ENCODE measurements at regions not wholly inside any gene's neighbourhood (a gene's known extent, or its start where the extent isn't known, plus 50 kb on each side); places are given as distances from the start of the nearest gene placed in this dataset.

DNA sequence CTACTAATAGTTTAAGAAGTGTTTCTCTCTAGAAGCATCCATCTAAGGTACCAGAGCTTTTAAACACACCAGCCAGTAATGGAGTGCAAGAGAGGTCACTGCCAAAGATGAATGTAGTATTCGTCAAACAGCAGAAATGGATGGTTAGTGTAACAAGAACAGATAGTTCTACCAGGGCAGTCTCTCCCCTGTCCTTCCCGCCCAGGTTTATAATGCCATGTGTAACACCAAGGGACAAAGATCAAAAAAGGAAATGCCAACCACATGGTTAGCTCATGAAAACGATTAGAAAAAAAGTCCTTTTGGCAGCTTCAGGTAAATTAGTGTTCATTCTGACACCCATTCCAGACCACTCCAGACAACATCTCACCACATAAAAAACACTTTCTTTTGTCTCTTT, 100.9 kb downstream of the RPS29 start:
- H3K4me3 Mint-ChIP-seq: no peak overlapping the region
- H3K4me1 Mint-ChIP-seq (ENCODE audit: low read depth): no peaks in the 10 kb centered on the region
- H3K9me3 Mint-ChIP-seq: peaks cover 8% of the 10 kb centered on the region
- no peaks in the 10 kb centered on the region for H3K36me3 Mint-ChIP-seq (ENCODE audit: insufficient read depth)
- ATAC-seq (no peak), DNase-seq (no peak)
- H3K27me3 Mint-ChIP-seq (ENCODE audit: low read depth): peaks cover 13% of the 10 kb centered on the region

GRCh38 chr14:49484180-49484579, 102.0 kb downstream of the RPS29 start:
- DNase-seq (no peak), ATAC-seq (no peak)
- Mint-ChIP-seq H3K27me3 (ENCODE audit: low read depth) (peaks cover 13% of the 10 kb centered on the region), H3K4me1 (ENCODE audit: low read depth) (no peaks in the 10 kb centered on the region), H3K36me3 (ENCODE audit: insufficient read depth) (no peaks in the 10 kb centered on the region), H3K4me3 (no peak overlapping the region), H3K9me3 (peaks cover 8% of the 10 kb centered on the region)

DNA sequence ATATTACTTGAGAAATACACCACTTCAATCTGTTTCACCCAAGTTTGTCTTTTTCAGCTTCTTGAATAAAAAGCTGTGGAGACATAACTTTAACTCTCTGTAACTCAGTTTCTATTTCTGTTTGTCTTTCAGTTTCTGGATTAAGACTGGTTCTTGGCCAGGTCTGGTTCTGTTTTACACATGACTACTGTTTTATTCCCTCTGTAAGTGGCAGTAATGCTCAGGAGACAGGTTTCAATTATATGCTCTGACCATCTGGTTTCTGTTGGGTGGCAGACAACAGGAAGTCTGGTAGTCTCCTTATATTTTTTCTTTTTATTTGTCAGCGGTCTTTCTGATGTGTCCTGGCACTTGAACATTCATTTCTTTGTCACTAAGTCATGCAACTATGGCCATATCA, 102.9 kb downstream of the RPS29 start:
- Mint-ChIP-seq H3K9me3 (peaks cover 6% of the 10 kb centered on the region), H3K36me3 (ENCODE audit: insufficient read depth) (no peaks in the 10 kb centered on the region), H3K4me3 (no peak overlapping the region), H3K27me3 (ENCODE audit: low read depth) (peaks cover 13% of the 10 kb centered on the region), H3K4me1 (ENCODE audit: low read depth) (no peaks in the 10 kb centered on the region)
- ATAC-seq (no peak), DNase-seq (no peak)

DNA sequence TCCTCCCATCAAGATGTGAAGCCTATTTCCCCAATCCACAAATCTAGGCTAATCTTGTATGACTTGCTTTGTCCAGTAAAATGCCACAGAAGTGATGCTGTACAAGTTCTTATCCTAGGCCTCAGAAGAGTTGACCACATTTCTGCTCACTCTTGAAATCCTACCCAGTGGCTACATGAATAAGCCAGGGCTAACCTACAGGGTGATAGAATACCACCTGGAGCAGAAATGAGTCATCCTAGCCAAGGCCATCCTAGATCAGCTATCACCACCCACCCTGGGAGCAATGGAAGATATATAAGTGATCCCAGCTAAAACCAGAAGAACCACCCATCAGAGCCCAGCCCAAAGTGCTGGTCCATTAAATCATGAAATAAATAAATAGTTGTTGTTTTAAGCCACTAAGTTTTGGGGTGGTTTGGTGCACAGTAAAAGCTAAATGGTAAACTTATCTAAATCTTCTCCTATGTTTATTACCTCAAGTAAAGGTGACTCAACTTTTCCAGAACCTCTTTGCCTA, 105.1 kb downstream of the RPS29 start:
- peaks cover 6% of the 10 kb centered on the region for H3K9me3 Mint-ChIP-seq
- ATAC-seq: no peak
- no peaks in the 10 kb centered on the region for H3K36me3 Mint-ChIP-seq (ENCODE audit: insufficient read depth)
- H3K4me3 Mint-ChIP-seq: no peak overlapping the region
- DNase-seq: no peak
- peaks cover 13% of the 10 kb centered on the region for H3K27me3 Mint-ChIP-seq (ENCODE audit: low read depth)
- no peaks in the 10 kb centered on the region for H3K4me1 Mint-ChIP-seq (ENCODE audit: low read depth)

GRCh38 chr14:49480053-49480760, 106.0 kb downstream of the RPS29 start:
- no peak for DNase-seq
- no peak for ATAC-seq

GRCh38 chr14:49479432-49479831, 106.7 kb downstream of the RPS29 start:
- peaks cover 7% of the 10 kb centered on the region for H3K27me3 Mint-ChIP-seq (ENCODE audit: low read depth)

More at GRCh38 chr14:49480053-49480760, 106.0 kb downstream of the RPS29 start:
- Mint-ChIP-seq H3K36me3 (ENCODE audit: insufficient read depth) (no peaks in the 10 kb centered on the region), H3K27me3 (ENCODE audit: low read depth) (peaks cover 9% of the 10 kb centered on the region), H3K4me1 (ENCODE audit: low read depth) (no peaks in the 10 kb centered on the region), H3K9me3 (peaks cover 6% of the 10 kb centered on the region), H3K4me3 (no peak overlapping the region)

DNA sequence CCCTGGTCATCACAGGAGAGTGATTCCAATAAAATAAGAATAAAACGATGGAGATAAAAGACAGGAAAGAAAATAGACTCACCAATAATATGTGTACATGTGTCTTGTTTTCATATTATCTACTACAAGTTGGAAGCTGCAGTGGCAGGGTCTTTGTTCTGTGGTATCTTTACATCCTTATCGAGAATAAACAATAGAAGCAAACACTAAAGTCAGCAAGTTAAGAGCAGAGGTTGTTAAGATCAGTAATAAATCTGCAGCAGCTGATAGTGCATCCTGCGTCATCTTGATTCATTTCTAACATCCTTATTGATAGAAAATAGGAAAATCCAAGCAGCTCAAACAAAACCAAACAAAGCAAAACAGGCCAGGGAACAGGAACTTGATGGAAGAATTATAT, 107.4 kb downstream of the RPS29 start:
- no peaks in the 10 kb centered on the region for H3K4me1 Mint-ChIP-seq (ENCODE audit: low read depth)
- ATAC-seq (no peak), DNase-seq (no peak)
- peaks cover 6% of the 10 kb centered on the region for H3K9me3 Mint-ChIP-seq
- H3K4me3 Mint-ChIP-seq: no peak overlapping the region
- H3K36me3 Mint-ChIP-seq (ENCODE audit: insufficient read depth): no peaks in the 10 kb centered on the region
- H3K27me3 Mint-ChIP-seq (ENCODE audit: low read depth): peaks cover 2% of the 10 kb centered on the region

More at GRCh38 chr14:49479432-49479831, 106.7 kb downstream of the RPS29 start:
- DNase-seq (no peak), ATAC-seq (no peak)
- Mint-ChIP-seq H3K36me3 (ENCODE audit: insufficient read depth) (no peaks in the 10 kb centered on the region), H3K9me3 (peaks cover 6% of the 10 kb centered on the region), H3K4me3 (no peak overlapping the region), H3K4me1 (ENCODE audit: low read depth) (no peaks in the 10 kb centered on the region)

DNA sequence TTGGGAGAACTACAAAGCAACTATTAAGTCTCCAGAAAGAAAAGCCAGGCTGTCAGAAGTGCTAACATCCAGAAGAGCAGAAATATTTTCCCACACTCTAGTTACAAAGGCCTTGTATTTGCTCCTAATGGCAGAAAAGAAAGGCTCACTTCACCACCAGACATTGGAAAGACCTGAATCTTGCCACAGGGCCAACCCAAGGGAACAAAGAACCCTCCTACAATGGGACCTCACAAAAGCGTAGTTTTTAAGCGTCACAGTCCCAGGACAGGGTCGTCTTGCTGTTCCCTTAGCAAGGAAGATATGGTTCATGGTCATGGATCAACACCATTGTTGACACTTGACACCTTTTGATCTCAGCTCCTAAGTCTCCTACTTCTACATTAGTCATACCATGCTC, 119.1 kb downstream of the RPS29 start:
- no peak overlapping the region for H3K4me3 Mint-ChIP-seq
- ATAC-seq: no peak
- H3K4me1 Mint-ChIP-seq (ENCODE audit: low read depth): no peaks in the 10 kb centered on the region

DNA sequence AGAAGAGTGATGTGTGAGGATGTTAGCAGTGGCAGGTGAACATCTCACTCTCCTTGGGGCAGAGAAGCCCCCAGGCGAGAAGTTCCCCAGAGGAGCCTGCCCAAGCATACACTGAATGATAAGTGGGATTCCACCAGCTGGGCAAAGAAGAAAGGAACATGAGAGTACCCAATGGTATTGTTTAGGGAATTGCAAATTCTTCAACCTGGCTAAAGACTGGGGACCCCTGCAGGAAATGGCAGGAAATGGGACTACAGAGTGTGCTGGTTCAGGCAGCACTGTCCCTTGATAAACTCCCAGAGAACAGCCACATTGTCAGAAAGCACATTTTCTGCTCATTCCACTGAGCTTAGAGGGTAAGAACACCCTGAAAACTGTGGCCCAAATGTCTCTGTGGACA, 121.3 kb downstream of the RPS29 start:
- ATAC-seq (no peak), DNase-seq (no peak)
- Mint-ChIP-seq H3K9me3 (no peaks in the 10 kb centered on the region), H3K4me1 (ENCODE audit: low read depth) (no peaks in the 10 kb centered on the region), H3K4me3 (no peak overlapping the region), H3K36me3 (ENCODE audit: insufficient read depth) (no peaks in the 10 kb centered on the region), H3K27me3 (ENCODE audit: low read depth) (peaks cover 17% of the 10 kb centered on the region)

More for the DNA sequence above, 119.1 kb downstream of the RPS29 start:
- no peak for DNase-seq
- Mint-ChIP-seq H3K36me3 (ENCODE audit: insufficient read depth) (no peaks in the 10 kb centered on the region), H3K9me3 (no peaks in the 10 kb centered on the region), H3K27me3 (ENCODE audit: low read depth) (peaks cover 14% of the 10 kb centered on the region)

- DNase-seq (no peak), ATAC-seq (no peak)
- no peaks in the 10 kb centered on the region for H3K4me1 Mint-ChIP-seq (ENCODE audit: low read depth)
- H3K36me3 Mint-ChIP-seq (ENCODE audit: insufficient read depth): no peaks in the 10 kb centered on the region
- H3K9me3 Mint-ChIP-seq: no peaks in the 10 kb centered on the region
- H3K27me3 Mint-ChIP-seq (ENCODE audit: low read depth): peaks cover 14% of the 10 kb centered on the region
- no peak overlapping the region for H3K4me3 Mint-ChIP-seq
Measured at GRCh38 chr14:49463146-49463545, 123.0 kb downstream of the RPS29 start.

DNA sequence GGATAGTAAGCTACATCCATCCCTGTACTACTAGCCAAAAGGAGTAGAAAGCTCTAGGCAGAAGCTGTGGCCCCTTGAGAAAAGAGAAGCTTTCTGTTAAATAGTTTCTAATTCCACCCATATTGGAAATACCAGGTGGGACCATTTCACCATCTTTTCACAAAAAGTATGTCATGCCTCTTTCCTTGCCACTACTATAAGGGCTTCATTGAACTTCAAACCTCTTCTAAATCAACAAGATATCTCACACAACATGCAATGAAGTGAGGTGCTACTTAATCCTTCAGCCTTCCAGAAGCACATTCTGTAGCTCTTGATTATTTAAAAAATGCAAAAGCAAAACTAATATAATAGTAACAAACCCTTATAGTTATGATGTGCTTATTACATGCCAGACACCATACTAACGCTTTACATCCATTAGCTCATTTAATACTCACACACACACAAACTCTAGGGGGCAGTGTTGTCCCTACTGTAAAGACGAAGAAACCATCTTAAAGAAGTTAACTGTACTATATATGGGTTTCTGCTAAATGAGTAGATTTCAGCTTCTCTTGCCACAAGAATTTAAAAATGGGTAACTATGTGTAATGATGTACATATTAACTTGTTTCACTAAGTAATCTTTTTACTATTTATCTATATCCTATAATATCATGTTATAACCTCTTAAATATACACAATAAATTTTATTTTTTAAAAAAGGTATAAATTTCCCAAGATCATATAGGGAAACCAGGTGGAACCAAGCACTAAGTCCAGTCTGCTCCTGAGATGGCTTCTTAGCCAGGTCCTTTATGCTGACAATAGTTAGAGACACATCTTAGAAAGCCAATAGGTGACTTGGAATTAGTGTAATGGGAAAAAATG, 124.4 kb downstream of the RPS29 start:
- H3K9me3 Mint-ChIP-seq: no peaks in the 10 kb centered on the region
- H3K27me3 Mint-ChIP-seq (ENCODE audit: low read depth): peaks cover 5% of the 10 kb centered on the region
- no peaks in the 10 kb centered on the region for H3K4me1 Mint-ChIP-seq (ENCODE audit: low read depth)
- DNase-seq: peak; percentile 45
- peak; percentile 78 to 84 for ATAC-seq
- no peak overlapping the region for H3K4me3 Mint-ChIP-seq
- no peaks in the 10 kb centered on the region for H3K36me3 Mint-ChIP-seq (ENCODE audit: insufficient read depth)

GRCh38 chr14:49460662-49461061, 125.5 kb downstream of the RPS29 start:
- no peaks in the 10 kb centered on the region for H3K9me3 Mint-ChIP-seq
- H3K4me1 Mint-ChIP-seq (ENCODE audit: low read depth): no peaks in the 10 kb centered on the region
- peaks cover 4% of the 10 kb centered on the region for H3K27me3 Mint-ChIP-seq (ENCODE audit: low read depth)
- H3K4me3 Mint-ChIP-seq: no peak overlapping the region
- no peak for ATAC-seq
- H3K36me3 Mint-ChIP-seq (ENCODE audit: insufficient read depth): no peaks in the 10 kb centered on the region
- no peak for DNase-seq

GRCh38 chr14:49456589-49456988, 129.6 kb downstream of the RPS29 start:
- Mint-ChIP-seq H3K4me1 (ENCODE audit: low read depth) (no peaks in the 10 kb centered on the region), H3K36me3 (ENCODE audit: insufficient read depth) (no peaks in the 10 kb centered on the region), H3K27me3 (ENCODE audit: low read depth) (peaks cover 18% of the 10 kb centered on the region), H3K9me3 (no peaks in the 10 kb centered on the region), H3K4me3 (no peak overlapping the region)
- DNase-seq (no peak), ATAC-seq (no peak)

DNA sequence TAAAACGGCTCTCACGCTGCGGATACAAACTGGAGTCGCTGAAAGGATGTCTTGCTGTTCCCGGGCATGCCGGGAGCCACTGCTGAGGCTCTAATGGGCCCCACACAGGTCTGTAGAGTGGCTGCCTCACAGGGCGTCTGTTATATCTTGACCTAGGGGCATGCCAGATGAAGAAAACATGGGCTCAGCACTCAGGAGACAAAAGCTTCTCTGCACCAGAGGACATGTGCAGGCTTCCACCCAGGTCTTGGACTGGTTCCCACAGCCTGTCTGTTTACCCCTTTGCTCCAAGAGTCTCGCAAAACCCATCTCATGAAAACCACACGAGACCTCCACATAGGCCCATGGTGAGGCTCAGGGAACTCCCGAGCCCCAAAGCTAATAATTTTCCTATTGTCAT, 134.2 kb downstream of the RPS29 start:
- Mint-ChIP-seq H3K27me3 (ENCODE audit: low read depth) (peaks cover 23% of the 10 kb centered on the region), H3K4me3 (no peak overlapping the region), H3K36me3 (ENCODE audit: insufficient read depth) (no peaks in the 10 kb centered on the region), H3K9me3 (peaks cover 5% of the 10 kb centered on the region), H3K4me1 (ENCODE audit: low read depth) (no peaks in the 10 kb centered on the region)
- ATAC-seq (no peak), DNase-seq (no peak)

DNA sequence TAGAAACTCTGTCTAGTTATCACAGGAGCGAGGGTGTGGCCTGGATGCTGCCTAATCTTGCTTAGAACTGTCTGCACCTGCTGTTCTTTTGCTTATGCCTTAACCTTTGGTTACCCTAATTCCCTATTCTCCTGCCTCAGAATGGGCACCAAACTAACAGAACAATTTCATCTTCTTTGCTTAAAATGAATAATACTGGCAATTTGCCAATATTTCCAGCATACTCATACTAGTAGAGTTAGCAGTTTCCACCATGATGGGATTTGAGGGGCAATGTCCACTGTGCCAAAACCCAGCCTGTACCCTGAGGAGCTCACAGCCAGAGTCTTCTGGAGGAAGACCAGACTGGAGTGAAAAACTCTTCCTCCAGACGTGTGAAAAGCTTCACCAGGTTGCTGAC, 136.4 kb downstream of the RPS29 start:
- H3K36me3 Mint-ChIP-seq (ENCODE audit: insufficient read depth): no peaks in the 10 kb centered on the region
- ATAC-seq: no peak
- H3K4me1 Mint-ChIP-seq (ENCODE audit: low read depth): no peaks in the 10 kb centered on the region
- H3K9me3 Mint-ChIP-seq: peaks cover 5% of the 10 kb centered on the region
- H3K27me3 Mint-ChIP-seq (ENCODE audit: low read depth): peaks cover 23% of the 10 kb centered on the region
- no peak for DNase-seq
- no peak overlapping the region for H3K4me3 Mint-ChIP-seq
